ENCODE measurements at regions not wholly inside any gene's neighbourhood (a gene's known extent, or its start where the extent isn't known, plus 50 kb on each side); places are given as distances from the start of the nearest gene placed in this dataset.

DNA sequence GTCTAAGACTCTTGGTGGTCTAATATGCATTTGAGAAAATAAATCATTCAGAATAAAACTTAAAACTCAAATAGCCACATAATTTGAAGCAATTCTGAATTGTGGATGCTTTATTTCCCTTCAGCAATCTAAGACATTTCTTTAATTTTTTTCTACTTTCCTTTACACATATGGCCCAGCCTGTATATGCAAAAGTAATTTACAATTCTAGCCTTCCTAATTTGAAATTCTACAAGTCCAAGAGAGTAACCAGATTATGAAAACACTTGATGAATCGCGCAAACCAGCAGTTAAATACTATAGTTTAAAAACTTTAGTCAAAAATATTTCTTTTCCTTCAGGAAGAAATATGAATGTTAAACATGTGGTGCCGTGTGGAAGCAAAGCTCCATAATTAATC lies 1014.2 kb downstream of the TUSC7 start:
- peaks cover 0 to 2% of the 10 kb centered on the region in 2 experiments; a peak in 1 of 4 replicates for H3K4me1 ChIP-seq (ENCODE audit: control insufficient read depth in 1 of 2, insufficient read depth in 2 of 2, low read depth in 1 of 2, low read length in 1 of 2)
- H3F3A ChIP-seq (replicated peaks; ENCODE audit: insufficient read depth): no peaks in the 10 kb centered on the region
- H3K36me3 ChIP-seq (replicated peaks in 1 of 2; ENCODE audit: control insufficient read depth in 1 of 2, insufficient read depth in 2 of 2, low read length in 1 of 2): no peaks in the 10 kb centered on the region
- H3K79me2 ChIP-seq (ENCODE audit: insufficient read depth): no peaks in the 10 kb centered on the region
- H3K4me2 ChIP-seq: no peak overlapping the region
- no peaks in the 10 kb centered on the region for H3K27me3 ChIP-seq (ENCODE audit: insufficient read depth)
- H2AFZ ChIP-seq (ENCODE audit: low read depth): no peak overlapping the region
- whole genome bisulfite sequencing (ENCODE audit: low lambda C conversion rate): 96% methylated on average over 3 of the region's 3 CpGs
- POLR2A ChIA-PET: no interaction called here
- H3K9ac ChIP-seq: no peak overlapping the region
- H3K9me3 ChIP-seq: no peaks in the 10 kb centered on the region
- no peaks in the 10 kb centered on the region for H3K9me2 ChIP-seq
- TF ChIP-seq, protein P1, sequence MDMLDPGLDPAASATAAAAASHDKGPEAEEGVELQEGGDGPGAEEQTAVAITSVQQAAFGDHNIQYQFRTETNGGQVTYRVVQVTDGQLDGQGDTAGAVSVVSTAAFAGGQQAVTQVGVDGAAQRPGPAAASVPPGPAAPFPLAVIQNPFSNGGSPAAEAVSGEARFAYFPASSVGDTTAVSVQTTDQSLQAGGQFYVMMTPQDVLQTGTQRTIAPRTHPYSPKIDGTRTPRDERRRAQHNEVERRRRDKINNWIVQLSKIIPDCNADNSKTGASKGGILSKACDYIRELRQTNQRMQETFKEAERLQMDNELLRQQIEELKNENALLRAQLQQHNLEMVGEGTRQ (IDR thresholded peaks at IDR 0.05; ENCODE audit: borderline replicate concordance, low read depth, low read length): no peak
- TF ChIP-seq TAF1 (IDR thresholded peaks at IDR 0.05; ENCODE audit: borderline replicate concordance, low read depth, low read length): no peak
- TF ChIP-seq RAD21 (IDR thresholded peaks at IDR 0.05; ENCODE audit: low read length): no peak
- TF ChIP-seq NFIC (IDR thresholded peaks at IDR 0.05; ENCODE audit: borderline replicate concordance): no peak
- TF ChIP-seq MXI1 (IDR thresholded peaks at IDR 0.05; ENCODE audit: low read depth, low read length): no peak
- no peak for TF ChIP-seq FOXJ3 (CRISPR knock-in tag; IDR thresholded peaks at IDR 0.05)
- no peak overlapping the region for H3K4me3 ChIP-seq (ENCODE audit: low read depth in 2 of 2, low read length in 1 of 2)
- no peaks in the 10 kb centered on the region for H4K20me1 ChIP-seq (ENCODE audit: insufficient read depth)
- no peak for DNase-seq
- CTCF ChIA-PET: no interaction called here
- no peak overlapping the region for H3K27ac ChIP-seq (ENCODE audit: low read depth in 2 of 2, low read length in 1 of 2)

DNA sequence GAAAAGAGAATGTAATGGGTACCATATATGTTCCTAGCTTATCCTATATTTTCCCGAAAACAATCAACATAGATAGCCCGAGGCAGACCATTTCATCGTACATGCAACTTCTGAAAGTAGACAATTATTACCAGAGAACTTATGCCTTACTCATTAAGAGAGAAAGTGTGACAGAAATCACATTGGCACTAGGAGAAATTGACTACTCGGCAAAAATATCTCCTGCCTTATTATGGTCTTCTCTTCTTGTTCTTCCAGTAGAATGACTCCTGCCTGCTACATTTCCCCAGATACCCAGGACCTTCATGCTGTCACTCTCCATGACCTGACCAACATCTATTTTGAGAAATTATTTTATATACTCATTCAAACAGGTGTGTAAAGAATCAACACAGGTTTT lies 1015.7 kb downstream of the TUSC7 start:
- CTCF ChIA-PET: interaction anchor here (0.7 to 1.1 kb wide), 3 partner anchors 37 to 666 kb away, joined by 3 read pairs; no protein-coding TSS in a partner anchor
- POLR2A ChIA-PET: no interaction called here

More for the DNA sequence above, 1015.7 kb downstream of the TUSC7 start:
- no peak overlapping the region for H3K4me2 ChIP-seq
- H2AFZ ChIP-seq (ENCODE audit: low read depth): no peak overlapping the region
- no peak overlapping the region for H3K27ac ChIP-seq (ENCODE audit: low read depth in 2 of 2, low read length in 1 of 2)
- H3K9me3 ChIP-seq: no peaks in the 10 kb centered on the region
- H3K4me1 ChIP-seq (ENCODE audit: control insufficient read depth in 1 of 2, insufficient read depth in 2 of 2, low read depth in 1 of 2, low read length in 1 of 2): peaks cover 0 to 2% of the 10 kb centered on the region in 2 experiments; a peak in 1 of 4 replicates
- H4K20me1 ChIP-seq (ENCODE audit: insufficient read depth): no peaks in the 10 kb centered on the region
- no peak overlapping the region for H3K9ac ChIP-seq
- 90% methylated on average over 4 of the region's 4 CpGs for WGBS (ENCODE audit: low lambda C conversion rate)
- H3F3A ChIP-seq (replicated peaks; ENCODE audit: insufficient read depth): no peaks in the 10 kb centered on the region
- TF ChIP-seq EZH2phosphoT487 (IDR thresholded peaks at IDR 0.05; ENCODE audit: borderline replicate concordance, low read depth) (no peak), FOXJ3 (CRISPR knock-in tag; IDR thresholded peaks at IDR 0.05) (no peak), SMC3 (IDR thresholded peaks at IDR 0.05; ENCODE audit: low read depth, low read length) (no peak), FOXM1 (IDR thresholded peaks at IDR 0.05; ENCODE audit: low read depth) (no peak), FOSL2 (IDR thresholded peaks at IDR 0.05; ENCODE audit: borderline replicate concordance, low read depth) (no peak)
- TF ChIP-seq, protein P2, sequence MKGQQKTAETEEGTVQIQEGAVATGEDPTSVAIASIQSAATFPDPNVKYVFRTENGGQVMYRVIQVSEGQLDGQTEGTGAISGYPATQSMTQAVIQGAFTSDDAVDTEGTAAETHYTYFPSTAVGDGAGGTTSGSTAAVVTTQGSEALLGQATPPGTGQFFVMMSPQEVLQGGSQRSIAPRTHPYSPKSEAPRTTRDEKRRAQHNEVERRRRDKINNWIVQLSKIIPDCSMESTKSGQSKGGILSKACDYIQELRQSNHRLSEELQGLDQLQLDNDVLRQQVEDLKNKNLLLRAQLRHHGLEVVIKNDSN (IDR thresholded peaks at IDR 0.05; ENCODE audit: borderline replicate concordance, low read depth): no peak
- TF ChIP-seq, protein P3, sequence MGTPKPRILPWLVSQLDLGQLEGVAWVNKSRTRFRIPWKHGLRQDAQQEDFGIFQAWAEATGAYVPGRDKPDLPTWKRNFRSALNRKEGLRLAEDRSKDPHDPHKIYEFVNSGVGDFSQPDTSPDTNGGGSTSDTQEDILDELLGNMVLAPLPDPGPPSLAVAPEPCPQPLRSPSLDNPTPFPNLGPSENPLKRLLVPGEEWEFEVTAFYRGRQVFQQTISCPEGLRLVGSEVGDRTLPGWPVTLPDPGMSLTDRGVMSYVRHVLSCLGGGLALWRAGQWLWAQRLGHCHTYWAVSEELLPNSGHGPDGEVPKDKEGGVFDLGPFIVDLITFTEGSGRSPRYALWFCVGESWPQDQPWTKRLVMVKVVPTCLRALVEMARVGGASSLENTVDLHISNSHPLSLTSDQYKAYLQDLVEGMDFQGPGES (IDR thresholded peaks at IDR 0.05; ENCODE audit: low read depth, low read length): no peak
- no peaks in the 10 kb centered on the region for H3K79me2 ChIP-seq (ENCODE audit: insufficient read depth)
- H3K36me3 ChIP-seq (replicated peaks in 1 of 2; ENCODE audit: control insufficient read depth in 1 of 2, insufficient read depth in 2 of 2, low read length in 1 of 2): no peaks in the 10 kb centered on the region
- H3K27me3 ChIP-seq (ENCODE audit: insufficient read depth): no peaks in the 10 kb centered on the region
- DNase-seq: no peak
- no peak overlapping the region for H3K4me3 ChIP-seq (ENCODE audit: low read depth in 2 of 2, low read length in 1 of 2)
- H3K9me2 ChIP-seq: no peaks in the 10 kb centered on the region
